Astrocyte (in vitro differentiated cells and primary cell): ENCODE measurements at regions not wholly inside any gene's neighbourhood (a gene's known extent, or its start where the extent isn't known, plus 50 kb on each side); places are given as distances from the start of the nearest gene placed in this dataset.

ENCODE experiments used
- EZH2 ChIP-seq: IDR thresholded peaks from 2 replicates; pipeline ENCODE4 v1.6.1; 2012; ENCODE audit warnings: mild to moderate bottlenecking, low read length, inconsistent platforms; ENCODE audit not compliant: insufficient read depth
- TF ChIP-seq, protein P1 (sequence below): IDR thresholded peaks from 2 replicates; pipeline ENCODE4 v1.5.1; 2011; ENCODE audit warnings: low read depth, mild to moderate bottlenecking, inconsistent platforms, low read length, moderate library complexity; ENCODE audit not compliant: insufficient read depth

DNA sequence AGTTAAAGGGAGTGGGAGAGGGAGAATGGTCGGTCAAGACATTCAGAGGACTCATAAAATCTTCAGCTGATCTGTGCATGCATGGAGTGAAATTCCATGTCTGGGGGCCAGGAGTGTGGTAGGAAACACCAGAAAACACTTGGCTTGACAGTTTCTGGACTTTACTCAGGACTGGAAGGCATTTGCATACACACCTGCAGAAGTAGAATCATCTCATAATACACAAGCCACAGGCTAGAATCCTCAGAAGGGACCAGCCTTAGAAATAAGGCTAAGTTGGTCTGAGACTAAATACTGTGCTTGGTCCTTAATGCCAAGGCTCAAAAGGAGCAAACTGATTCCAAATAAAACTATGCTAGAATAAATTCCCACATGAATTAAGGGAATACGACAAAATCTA, 328.1 kb upstream of the KITLG start:
- TF ChIP-seq, protein P1, sequence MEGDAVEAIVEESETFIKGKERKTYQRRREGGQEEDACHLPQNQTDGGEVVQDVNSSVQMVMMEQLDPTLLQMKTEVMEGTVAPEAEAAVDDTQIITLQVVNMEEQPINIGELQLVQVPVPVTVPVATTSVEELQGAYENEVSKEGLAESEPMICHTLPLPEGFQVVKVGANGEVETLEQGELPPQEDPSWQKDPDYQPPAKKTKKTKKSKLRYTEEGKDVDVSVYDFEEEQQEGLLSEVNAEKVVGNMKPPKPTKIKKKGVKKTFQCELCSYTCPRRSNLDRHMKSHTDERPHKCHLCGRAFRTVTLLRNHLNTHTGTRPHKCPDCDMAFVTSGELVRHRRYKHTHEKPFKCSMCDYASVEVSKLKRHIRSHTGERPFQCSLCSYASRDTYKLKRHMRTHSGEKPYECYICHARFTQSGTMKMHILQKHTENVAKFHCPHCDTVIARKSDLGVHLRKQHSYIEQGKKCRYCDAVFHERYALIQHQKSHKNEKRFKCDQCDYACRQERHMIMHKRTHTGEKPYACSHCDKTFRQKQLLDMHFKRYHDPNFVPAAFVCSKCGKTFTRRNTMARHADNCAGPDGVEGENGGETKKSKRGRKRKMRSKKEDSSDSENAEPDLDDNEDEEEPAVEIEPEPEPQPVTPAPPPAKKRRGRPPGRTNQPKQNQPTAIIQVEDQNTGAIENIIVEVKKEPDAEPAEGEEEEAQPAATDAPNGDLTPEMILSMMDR, result no peak
- TF ChIP-seq EZH2, result no peak
